Muscle layer of colon (tissue), 2 donors: ENCODE measurements at regions not wholly inside any gene's neighbourhood (a gene's known extent, or its start where the extent isn't known, plus 50 kb on each side); places are given as distances from the start of the nearest gene placed in this dataset.
"Not testable (repeated sequence)": the region's sequence is repeated elsewhere in the genome, so short reads cannot be mapped to it uniquely, and the experiment has no call there.

Experiments
- H3K27ac ChIP-seq: one replicate; pipeline ENCODE4 v1.7.0; 2013; ENCODE audit warnings: low read depth, mild to moderate bottlenecking, low read length, moderate library complexity
- H3K27me3 ChIP-seq, 2 donors: one replicate each; pipeline ENCODE4 v1.7.0; 2013; ENCODE audit warnings: low read length in 2 of 2, mild to moderate bottlenecking in 2 of 2; ENCODE audit not compliant: insufficient read depth in 2 of 2, control insufficient read depth in 1 of 2
- H3K36me3 ChIP-seq: one replicate; pipeline ENCODE4 v1.7.0; 2013; ENCODE audit warnings: mild to moderate bottlenecking, low read length; ENCODE audit not compliant: insufficient read depth
- H3K4me1 ChIP-seq: one replicate; pipeline ENCODE4 v1.7.0; 2013; ENCODE audit warnings: mild to moderate bottlenecking, low read length; ENCODE audit not compliant: insufficient read depth
- H3K4me3 ChIP-seq, 2 donors: one replicate each; pipeline ENCODE4 v1.7.0; 2013; ENCODE audit warnings: low read length in 2 of 2, low read depth in 1 of 2, mild to moderate bottlenecking in 1 of 2, moderate library complexity in 1 of 2
- H3K9ac ChIP-seq: one replicate; pipeline ENCODE4 v1.7.0; 2013; ENCODE audit warnings: low read length
- H3K9me3 ChIP-seq: one replicate; pipeline ENCODE4 v1.7.0; 2013; ENCODE audit warnings: mild to moderate bottlenecking, low read length
- donor health status: abdominal sarcoma.
- donor health status: Adenocarcinoma of cecum.

DNA sequence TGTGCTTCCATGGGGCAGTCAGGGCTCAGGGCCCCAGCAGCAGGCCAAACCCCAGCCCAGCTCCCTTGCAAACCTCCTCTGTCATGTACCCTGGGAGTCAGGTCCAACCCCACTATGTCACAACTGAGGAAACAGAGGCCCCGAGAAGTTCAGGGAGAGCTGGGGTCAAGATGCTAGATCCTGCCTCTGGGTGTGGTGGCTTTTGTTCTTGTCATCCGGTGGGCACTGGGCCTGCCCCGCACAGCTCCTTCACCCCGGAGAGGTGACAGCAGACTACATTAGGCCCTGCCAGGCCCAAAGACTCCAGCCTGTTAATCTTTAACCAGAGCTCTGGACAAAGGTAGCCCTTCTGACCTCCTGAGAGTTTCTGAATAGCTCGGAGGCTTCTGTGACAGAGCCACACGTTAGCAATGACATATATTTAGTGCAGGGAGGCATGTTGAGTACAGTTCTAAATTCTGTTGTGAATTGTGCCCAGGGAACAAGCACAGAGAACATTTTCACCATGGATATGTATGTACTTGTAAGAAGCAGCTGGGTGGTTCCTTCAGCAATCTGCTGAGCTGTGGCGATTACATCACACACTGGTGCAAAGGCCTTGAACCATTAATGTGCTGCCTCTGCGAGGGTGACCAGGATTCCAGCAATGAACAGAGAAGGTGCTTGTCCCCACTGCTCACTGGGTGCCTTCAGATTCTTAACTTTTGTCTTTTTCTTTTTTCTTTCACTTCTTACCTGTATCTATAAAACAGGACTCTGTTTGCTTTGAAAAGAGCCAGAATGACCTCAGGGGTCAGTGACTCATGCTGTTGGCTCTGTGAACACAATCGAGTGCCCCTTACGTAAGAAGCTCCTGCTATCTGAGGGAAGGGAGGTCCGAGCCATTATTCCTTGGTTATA lies 102.8 kb downstream of the RHOU start:
- no peaks in the 10 kb centered on the region for H3K27me3 ChIP-seq
- no peak overlapping the region for H3K9ac ChIP-seq
- H3K36me3 ChIP-seq = no peaks in the 10 kb centered on the region
- peak overlapping the region; percentile 27 for H3K27ac ChIP-seq
- no peaks in the 10 kb centered on the region for H3K9me3 ChIP-seq
- peaks cover 24% of the 10 kb centered on the region for H3K4me1 ChIP-seq
- no peak overlapping the region for H3K4me3 ChIP-seq

- H3K9ac ChIP-seq = no peak overlapping the region
- H3K9me3 ChIP-seq = no peaks in the 10 kb centered on the region
- no peaks in the 10 kb centered on the region for H3K36me3 ChIP-seq
- H3K4me1 ChIP-seq = peaks cover 20% of the 10 kb centered on the region
- H3K4me3 ChIP-seq = no peak overlapping the region
- H3K27ac ChIP-seq = no peak overlapping the region
- no peaks in the 10 kb centered on the region for H3K27me3 ChIP-seq
Observed at GRCh38 chr1:228838717-228839500, 103.6 kb downstream of the RHOU start.

- H3K4me3 ChIP-seq = no peak overlapping the region
- H3K9me3 ChIP-seq = no peaks in the 10 kb centered on the region
- H3K4me1 ChIP-seq = peaks cover 16% of the 10 kb centered on the region
- H3K9ac ChIP-seq = no peak overlapping the region
- no peaks in the 10 kb centered on the region for H3K27me3 ChIP-seq
- H3K36me3 ChIP-seq = no peaks in the 10 kb centered on the region
- H3K27ac ChIP-seq = no peak overlapping the region
Observed at GRCh38 chr1:228839656-228840055, 104.4 kb downstream of the RHOU start.

GRCh38 chr1:228841632-228842031 lies 106.4 kb downstream of the RHOU start:
- Histone ChIP-seq H3K27me3 (no peaks in the 10 kb centered on the region), H3K27ac (no peak overlapping the region), H3K4me1 (peaks cover 16% of the 10 kb centered on the region), H3K9me3 (no peaks in the 10 kb centered on the region), H3K4me3 (no peak overlapping the region), H3K9ac (no peak overlapping the region), H3K36me3 (no peaks in the 10 kb centered on the region)

DNA sequence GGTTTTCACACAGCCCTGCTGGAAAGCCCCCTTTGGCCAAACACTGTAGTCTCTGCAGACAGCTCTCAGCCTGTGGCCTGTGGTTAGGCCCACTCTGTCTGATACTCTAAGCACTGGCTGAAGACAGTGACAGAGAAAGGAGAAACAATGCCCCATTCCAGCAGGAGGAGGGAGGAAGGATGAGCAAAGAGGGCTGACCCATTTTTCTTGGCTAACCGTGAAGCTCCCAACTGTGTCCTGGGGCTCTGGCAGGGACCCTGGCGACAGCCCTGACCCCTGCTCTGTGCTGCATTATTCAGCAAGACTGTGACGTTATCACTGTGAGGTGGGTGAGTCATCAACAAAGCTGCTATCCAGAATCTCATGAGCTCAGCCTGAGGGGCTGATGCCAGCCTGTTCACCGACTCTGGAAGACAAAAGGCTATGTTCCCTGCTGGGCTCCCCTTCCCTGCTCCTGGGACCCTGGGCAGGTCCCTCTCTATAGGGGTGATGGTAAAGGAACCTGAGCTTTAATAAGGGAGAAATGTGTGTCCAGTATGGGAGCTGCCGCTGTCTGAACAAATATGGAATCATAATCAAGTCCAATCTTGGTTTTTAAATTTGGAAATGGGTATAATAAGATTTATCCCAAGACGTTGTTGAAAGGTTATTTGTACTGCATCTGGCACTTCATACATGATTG lies 107.0 kb downstream of the RHOU start:
- H3K9me3 ChIP-seq = no peaks in the 10 kb centered on the region
- no peak overlapping the region for H3K4me3 ChIP-seq
- peaks cover 16% of the 10 kb centered on the region for H3K4me1 ChIP-seq
- no peak overlapping the region for H3K27ac ChIP-seq
- H3K9ac ChIP-seq = no peak overlapping the region
- H3K27me3 ChIP-seq = no peaks in the 10 kb centered on the region
- no peaks in the 10 kb centered on the region for H3K36me3 ChIP-seq

DNA sequence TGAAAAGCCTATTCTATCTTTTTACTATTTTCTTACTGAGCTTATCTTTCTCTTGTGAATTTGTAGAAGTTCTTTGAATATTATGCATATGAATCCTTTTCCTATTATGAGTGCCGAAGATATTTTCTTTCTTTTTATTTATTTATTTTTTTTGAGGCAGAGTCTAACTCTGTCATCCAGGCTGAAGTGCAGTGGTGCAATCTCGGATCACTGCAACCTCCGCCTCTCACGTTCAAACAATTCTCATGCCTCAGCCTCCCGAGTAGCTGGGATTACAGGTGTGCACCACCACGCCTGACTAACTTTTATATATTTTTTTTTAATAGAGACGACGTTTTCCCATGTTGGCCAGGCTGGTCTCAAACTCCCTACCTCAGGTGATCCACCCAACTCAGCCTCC lies 109.8 kb downstream of the RHOU start:
- no peak overlapping the region for H3K27ac ChIP-seq
- no peak overlapping the region for H3K9ac ChIP-seq
- H3K4me1 ChIP-seq = no peaks in the 10 kb centered on the region
- H3K9me3 ChIP-seq = no peaks in the 10 kb centered on the region
- no peak overlapping the region for H3K4me3 ChIP-seq
- no peaks in the 10 kb centered on the region for H3K36me3 ChIP-seq
- no peaks in the 10 kb centered on the region for H3K27me3 ChIP-seq

DNA sequence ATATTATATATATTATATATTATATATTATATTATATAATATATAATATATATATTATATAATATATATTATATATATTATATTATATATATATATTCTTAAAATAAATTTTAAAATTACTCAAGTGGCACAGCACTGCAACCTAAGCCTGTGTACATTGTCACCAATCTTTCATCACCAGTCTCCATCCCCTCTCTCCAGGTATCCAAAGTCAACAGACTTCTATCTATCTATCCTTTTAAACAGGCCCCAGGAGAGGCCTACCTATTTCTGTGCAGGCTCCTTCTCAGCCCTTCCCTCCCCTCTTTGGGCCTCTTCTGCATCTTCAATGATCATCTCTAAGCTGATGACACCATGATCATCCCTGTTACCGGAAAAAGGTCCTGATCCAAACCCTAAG lies 111.7 kb downstream of the RHOU start:
- Histone ChIP-seq H3K27ac (no peak overlapping the region), H3K27me3 (no peaks in the 10 kb centered on the region), H3K9ac (no peak overlapping the region), H3K36me3 (no peaks in the 10 kb centered on the region), H3K4me3 (no peak overlapping the region), H3K9me3 (no peaks in the 10 kb centered on the region), H3K4me1 (no peaks in the 10 kb centered on the region)

DNA sequence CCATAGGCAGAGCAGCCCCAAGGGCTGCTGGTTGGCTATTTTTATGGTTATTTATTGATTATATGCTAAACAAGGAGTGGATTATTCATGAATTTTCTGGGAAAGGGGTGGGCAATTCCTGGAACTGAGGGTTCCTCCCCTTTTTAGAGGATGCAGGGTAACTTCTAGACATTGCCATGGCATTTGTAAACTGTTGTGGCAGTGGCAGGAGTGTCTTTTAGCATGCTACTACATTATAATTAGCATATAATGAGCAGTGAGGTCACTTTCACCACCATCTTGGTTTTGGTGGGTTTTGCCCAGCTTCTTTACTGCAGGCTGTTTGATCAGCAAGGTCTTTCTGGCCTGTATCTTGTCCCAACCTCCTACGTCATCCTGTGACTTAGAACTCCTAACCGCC lies 112.2 kb downstream of the RHOU start:
- not testable (repeated sequence) for H3K4me1 ChIP-seq, H3K9ac ChIP-seq, H3K4me3 ChIP-seq, H3K27me3 ChIP-seq, H3K27ac ChIP-seq, H3K36me3 ChIP-seq, H3K9me3 ChIP-seq

DNA sequence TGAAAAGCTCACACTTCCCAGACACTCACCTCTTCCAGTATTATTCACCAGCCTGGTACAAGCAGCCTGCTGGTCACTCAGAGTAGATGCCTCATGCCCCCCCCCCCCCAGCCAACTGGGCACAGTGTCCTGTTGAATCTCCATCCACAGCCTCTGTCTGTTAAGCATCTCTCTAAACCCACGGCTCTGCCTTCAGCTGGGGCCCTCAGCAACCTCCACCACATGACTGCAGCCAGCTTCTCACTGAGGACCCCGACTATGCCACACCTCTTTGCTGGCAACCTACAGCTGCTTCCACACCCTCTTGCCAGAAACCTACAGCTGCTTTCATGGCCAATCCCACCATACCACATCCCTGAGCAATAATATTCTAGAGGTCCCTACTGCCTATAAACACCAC lies 113.1 kb downstream of the RHOU start:
- H3K9me3 ChIP-seq = no peaks in the 10 kb centered on the region
- H3K4me3 ChIP-seq = no peak overlapping the region
- no peak overlapping the region for H3K9ac ChIP-seq
- no peaks in the 10 kb centered on the region for H3K4me1 ChIP-seq
- no peaks in the 10 kb centered on the region for H3K27me3 ChIP-seq
- H3K36me3 ChIP-seq = no peaks in the 10 kb centered on the region
- H3K27ac ChIP-seq = no peak overlapping the region

DNA sequence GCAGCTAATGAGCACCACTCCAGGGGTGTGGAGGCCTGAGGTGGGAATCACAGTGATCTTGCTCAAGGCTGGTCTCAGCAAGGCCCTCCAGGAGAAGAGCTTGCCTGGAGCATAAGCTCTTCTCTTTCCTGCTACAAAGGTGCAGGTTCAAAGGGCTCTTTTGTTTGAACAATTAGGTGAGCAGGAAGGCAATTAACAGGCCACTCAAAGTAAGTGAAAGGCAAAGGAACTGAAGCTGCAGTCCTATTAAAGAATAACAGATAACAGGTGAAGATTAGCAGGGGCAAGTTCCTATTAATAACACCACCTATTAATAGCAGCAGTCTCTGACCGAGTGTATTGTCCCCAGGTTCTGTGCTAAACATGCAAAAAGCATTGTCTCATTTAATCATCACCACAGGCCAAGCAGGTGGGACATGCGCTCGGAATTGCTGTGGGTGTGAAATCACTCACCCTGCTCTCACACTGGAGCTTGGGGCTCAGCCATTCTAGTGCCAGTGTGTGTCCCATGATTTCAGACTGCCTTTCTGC lies 113.8 kb downstream of the RHOU start:
- no peak overlapping the region for H3K4me3 ChIP-seq

More for the DNA sequence above, 113.8 kb downstream of the RHOU start:
- no peaks in the 10 kb centered on the region for H3K4me1 ChIP-seq
- H3K9ac ChIP-seq = no peak overlapping the region
- no peaks in the 10 kb centered on the region for H3K36me3 ChIP-seq
- no peak overlapping the region for H3K27ac ChIP-seq
- H3K9me3 ChIP-seq = no peaks in the 10 kb centered on the region
- no peaks in the 10 kb centered on the region for H3K27me3 ChIP-seq
